Body of pancreas (tissue), 4 donors: ENCODE measurements at regions not wholly inside any gene's neighbourhood (a gene's known extent, or its start where the extent isn't known, plus 50 kb on each side); places are given as distances from the start of the nearest gene placed in this dataset.
A peak's percentile ranks its signal among the peaks of the same experiment; 100 is the strongest.

Source experiments
- ATAC-seq: fragments of 150-250 bp; one replicate; pipeline ENCODE4 v1.9.1; 2016
- DNase-seq, 4 donors: peaks; one replicate each; pipeline ENCODE4 v3.0.0-alpha.2; 2019
- H3K27ac ChIP-seq, 4 donors: fragments of 200-600 bp; sonication (generic); 1 replicate in 3 of 4; 2 replicates in 1 of 4; pipeline versions ENCODE4 v1.5.1 to v1.6.1; 2016 to 2019; ENCODE audit warnings: mild to moderate bottlenecking in 1 of 4, mixed read lengths in 1 of 4, moderate library complexity in 1 of 4
- H3K27me3 ChIP-seq, 2 donors: fragments of 200-600 bp; sonication (generic); one replicate each; pipeline ENCODE4 v1.6.0; 2016; ENCODE audit warnings: mild to moderate bottlenecking in 1 of 2
- H3K36me3 ChIP-seq, 2 donors: fragments of 200-600 bp; sonication (generic); replicated peaks in 1 of 2; 2 replicates each; pipeline ENCODE4 v1.5.1; 2016; ENCODE audit warnings: low read depth in 2 of 2; ENCODE audit not compliant: insufficient read depth in 1 of 2
- H3K4me1 ChIP-seq: fragments of 200-600 bp; sonication (generic); one replicate; pipeline ENCODE4 v1.6.0; 2016
- H3K4me3 ChIP-seq, 2 donors: fragments of 200-600 bp; sonication (generic); 1 replicate in 1 of 2; 2 replicates in 1 of 2; pipeline ENCODE4 v1.5.1; 2016 to 2019
- H3K9me3 ChIP-seq, 3 donors: fragments of 200-600 bp; sonication (generic); 1 replicate in 2 of 3; 2 replicates in 1 of 3; pipeline ENCODE4 v1.5.1; 2016
- POLR2A ChIP-seq, 3 donors: fragments of 450-650 bp; IDR thresholded peaks; one replicate each; pipeline ENCODE4 v1.6.1; 2016; ENCODE audit warnings: antibody characterized with exemption in 3 of 3, mild to moderate bottlenecking in 2 of 3
- WGBS, 2 donors: methylation state at CpG; one replicate each; pipeline ENCODE4 v1.1.5; 2017; 5-methylcytosine and 5-hydroxymethylcytosine counted together
- intact Hi-C: fragments of 100-400 bp; cut with DNase I; formaldehyde crosslinking; loops from one replicate; pipeline ENCODE4 v1.15.1; 2023
- TF ChIP-seq, protein P1 (sequence below), 7 experiments: fragments of 450-650 bp in 4 of 7; fragments of 200-600 bp in 3 of 7; sonication (generic) in 3 of 7; IDR thresholded peaks; one replicate each; pipeline ENCODE4 v1.5.1; 2016 to 2019; ENCODE audit warnings: antibody characterized with exemption in 7 of 7

DNA sequence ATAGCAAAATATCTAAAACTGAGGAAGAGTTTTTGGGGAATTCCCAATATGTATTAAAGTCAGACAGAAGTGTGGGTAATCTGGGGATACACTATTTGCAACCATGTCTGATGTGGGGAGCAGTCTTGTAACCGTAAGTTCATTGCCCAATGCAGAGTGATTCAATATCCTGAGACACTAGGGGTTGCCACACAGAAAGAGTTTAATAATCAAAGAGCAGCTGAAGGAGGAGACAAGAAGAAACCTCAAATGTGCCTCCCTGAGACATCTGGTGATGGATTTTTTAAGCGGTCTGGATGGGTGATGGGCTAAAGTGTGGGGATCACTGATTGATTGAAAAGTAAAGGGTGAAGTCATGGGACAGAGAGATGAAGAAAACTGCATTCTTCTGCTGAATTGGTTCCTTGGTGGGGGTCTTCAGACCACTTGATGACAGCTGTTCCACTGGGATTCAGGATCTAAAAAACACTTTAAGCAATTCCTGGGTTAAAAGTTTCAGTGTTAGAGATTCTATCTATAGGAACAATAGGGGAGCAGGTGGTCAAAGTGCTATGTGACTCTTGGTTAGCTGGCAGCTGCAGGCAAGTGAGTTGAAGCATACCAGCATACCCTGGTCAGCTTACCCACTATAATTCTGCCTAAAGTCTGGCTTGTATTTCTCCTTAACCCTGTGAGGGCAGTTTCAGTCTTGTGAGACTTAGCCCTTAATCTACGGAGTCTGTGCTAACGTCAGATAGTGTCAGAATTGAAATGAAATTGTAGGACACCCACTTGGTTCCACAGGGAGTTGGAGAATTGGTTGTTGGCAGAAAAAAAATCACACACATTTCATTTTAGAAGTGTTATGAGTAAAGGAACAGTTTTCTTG is 425.9 kb upstream of the TGFBR2 start:
- Histone ChIP-seq H3K36me3 (no peaks in the 10 kb centered on the region), H3K4me1 (no peaks in the 10 kb centered on the region), H3K9me3 (no peaks in the 10 kb centered on the region), H3K4me3 (no peak overlapping the region), H3K27me3 (no peaks in the 10 kb centered on the region), H3K27ac (no peak overlapping the region)
- no peak for TF ChIP-seq POLR2A (IDR thresholded peaks at IDR 0.05)
- TF ChIP-seq, protein P1, sequence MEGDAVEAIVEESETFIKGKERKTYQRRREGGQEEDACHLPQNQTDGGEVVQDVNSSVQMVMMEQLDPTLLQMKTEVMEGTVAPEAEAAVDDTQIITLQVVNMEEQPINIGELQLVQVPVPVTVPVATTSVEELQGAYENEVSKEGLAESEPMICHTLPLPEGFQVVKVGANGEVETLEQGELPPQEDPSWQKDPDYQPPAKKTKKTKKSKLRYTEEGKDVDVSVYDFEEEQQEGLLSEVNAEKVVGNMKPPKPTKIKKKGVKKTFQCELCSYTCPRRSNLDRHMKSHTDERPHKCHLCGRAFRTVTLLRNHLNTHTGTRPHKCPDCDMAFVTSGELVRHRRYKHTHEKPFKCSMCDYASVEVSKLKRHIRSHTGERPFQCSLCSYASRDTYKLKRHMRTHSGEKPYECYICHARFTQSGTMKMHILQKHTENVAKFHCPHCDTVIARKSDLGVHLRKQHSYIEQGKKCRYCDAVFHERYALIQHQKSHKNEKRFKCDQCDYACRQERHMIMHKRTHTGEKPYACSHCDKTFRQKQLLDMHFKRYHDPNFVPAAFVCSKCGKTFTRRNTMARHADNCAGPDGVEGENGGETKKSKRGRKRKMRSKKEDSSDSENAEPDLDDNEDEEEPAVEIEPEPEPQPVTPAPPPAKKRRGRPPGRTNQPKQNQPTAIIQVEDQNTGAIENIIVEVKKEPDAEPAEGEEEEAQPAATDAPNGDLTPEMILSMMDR (IDR thresholded peaks at IDR 0.05) = no peak
- ATAC-seq (no peak), DNase-seq (peak in 1 of 4 donors; percentile 5)
- 67 to 71% methylated on average over 4 of the region's 4 CpGs for WGBS, 2 donors
- intact Hi-C loops = no loop called here

DNA sequence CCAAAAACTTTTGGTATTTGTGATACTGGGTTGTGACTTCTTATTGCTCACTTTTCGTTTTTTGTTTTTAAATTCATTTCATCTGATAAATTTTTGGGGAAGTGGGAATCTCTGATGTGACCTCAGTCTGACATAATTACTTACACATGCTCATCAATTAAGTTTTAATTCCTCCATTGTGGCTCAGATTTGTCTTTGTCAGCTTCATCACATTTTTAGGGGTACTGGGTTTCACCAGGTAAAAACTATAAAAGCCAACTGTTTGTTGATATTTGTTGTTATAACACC is 425.3 kb upstream of the TGFBR2 start:
- WGBS, 2 donors = 32 to 44% methylated on average over 1 of the region's 1 CpG
- no peak overlapping the region for H3K4me3 ChIP-seq
- H3K9me3 ChIP-seq = no peaks in the 10 kb centered on the region
- no peaks in the 10 kb centered on the region for H3K36me3 ChIP-seq
- H3K4me1 ChIP-seq = no peaks in the 10 kb centered on the region
- no peak for ATAC-seq
- no peaks in the 10 kb centered on the region for H3K27me3 ChIP-seq
- no peak for TF ChIP-seq POLR2A (IDR thresholded peaks at IDR 0.05)
- TF ChIP-seq, protein P1 (IDR thresholded peaks at IDR 0.05) = no peak
- DNase-seq = no peak
- intact Hi-C loops = no loop called here
- no peak overlapping the region for H3K27ac ChIP-seq

DNA sequence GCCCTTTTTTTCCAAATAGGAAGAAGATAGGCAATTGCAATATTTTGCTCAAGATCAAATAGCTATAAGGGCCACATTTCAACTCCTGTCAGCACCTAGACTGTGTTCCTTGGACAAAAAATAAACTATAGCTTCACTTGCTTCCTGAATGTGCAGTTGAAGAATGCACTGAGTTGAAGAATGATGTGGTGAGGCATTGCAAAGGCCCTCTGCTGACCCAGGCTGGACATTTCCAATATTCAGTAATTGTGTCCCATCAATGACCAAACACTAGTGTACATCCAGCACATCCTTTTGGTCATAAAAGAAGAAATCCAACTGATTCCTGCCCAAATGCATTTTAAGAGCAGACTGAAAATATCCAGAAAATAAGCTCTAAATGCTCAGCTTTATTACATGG is 424.8 kb upstream of the TGFBR2 start:
- H3K27me3 ChIP-seq = no peaks in the 10 kb centered on the region
- no peaks in the 10 kb centered on the region for H3K36me3 ChIP-seq
- H3K9me3 ChIP-seq = no peaks in the 10 kb centered on the region
- no peak overlapping the region for H3K27ac ChIP-seq
- intact Hi-C loops = no loop called here
- H3K4me3 ChIP-seq = no peak overlapping the region
- ATAC-seq (no peak), DNase-seq (no peak)
- H3K4me1 ChIP-seq = no peaks in the 10 kb centered on the region
- TF ChIP-seq, protein P1 (IDR thresholded peaks at IDR 0.05) = no peak
- no peak for TF ChIP-seq POLR2A (IDR thresholded peaks at IDR 0.05)

- Histone ChIP-seq H3K4me1 (no peaks in the 10 kb centered on the region), H3K36me3 (no peaks in the 10 kb centered on the region), H3K4me3 (no peak overlapping the region), H3K27me3 (no peaks in the 10 kb centered on the region), H3K9me3 (no peaks in the 10 kb centered on the region), H3K27ac (no peak overlapping the region)
- 78 to 94% methylated on average over 2 of the region's 2 CpGs for WGBS, 2 donors
- intact Hi-C loops = no loop called here
- ATAC-seq (no peak), DNase-seq (no peak)
- TF ChIP-seq POLR2A (IDR thresholded peaks at IDR 0.05) = no peak
- TF ChIP-seq, protein P1 (IDR thresholded peaks at IDR 0.05) = no peak
Measured at GRCh38 chr3:30183421-30183820, 423.0 kb upstream of the TGFBR2 start.
